Suppressor macrophage treated with lipopolysaccharide for 1 hour (primary cell): ENCODE measurements at regions not wholly inside any gene's neighbourhood (a gene's known extent, or its start where the extent isn't known, plus 50 kb on each side); places are given as distances from the start of the nearest gene placed in this dataset.

ENCODE experiments used
- DNase-seq, 3 donors: peaks; one replicate each; pipeline ENCODE4 v3.0.0-alpha.2; 2020 to 2022

DNA sequence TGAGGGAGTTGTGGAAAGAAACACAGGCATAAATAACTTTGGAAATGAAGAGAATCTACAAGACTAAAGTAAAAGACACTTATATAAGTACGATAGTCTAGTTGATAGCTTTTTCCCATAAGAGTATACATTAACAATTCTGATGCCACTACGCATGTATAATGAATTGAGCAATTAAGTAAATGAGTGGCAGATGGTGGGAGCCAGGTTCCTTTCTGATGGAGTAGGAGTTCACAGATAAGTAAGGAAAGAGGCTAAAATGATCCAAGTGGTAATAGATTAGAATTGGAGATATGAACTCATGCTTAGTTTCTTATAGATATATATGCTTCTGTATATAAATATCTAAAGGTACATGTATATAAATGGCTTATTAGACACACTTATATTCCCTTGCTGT is 368.3 kb downstream of the FAM181B start:
- no peak for DNase-seq

- no peak for DNase-seq
Measured at GRCh38 chr11:82356316-82356715, 377.3 kb downstream of the FAM181B start.

GRCh38 chr11:82355313-82355823 is 378.3 kb downstream of the FAM181B start:
- no peak for DNase-seq

- no peak for DNase-seq
Measured at GRCh38 chr11:82326853-82327252, 406.8 kb downstream of the FAM181B start.

- no peak for DNase-seq
Measured at GRCh38 chr11:82321206-82321605, 412.5 kb downstream of the FAM181B start.

DNA sequence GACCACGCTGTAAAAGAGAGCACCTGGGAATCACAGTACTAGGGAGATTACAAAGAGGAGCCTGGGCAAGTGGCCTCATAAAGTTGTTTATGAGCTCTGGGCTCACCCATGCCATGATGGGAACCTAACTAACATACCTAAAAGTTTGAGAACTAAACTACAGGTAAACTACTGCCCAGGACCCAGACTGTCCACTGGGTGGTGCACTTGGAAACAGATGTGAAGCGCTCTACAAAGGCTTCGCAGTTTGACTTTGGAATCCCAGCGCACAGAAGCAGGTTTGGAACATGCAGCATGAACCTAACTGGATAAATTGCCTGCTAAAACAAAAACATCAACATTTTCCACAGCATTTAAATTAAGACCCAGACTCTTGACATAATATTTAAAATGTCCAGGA is 418.6 kb downstream of the FAM181B start:
- DNase-seq: peak in 2 of 3 donors; percentile 10 to 17

GRCh38 chr11:82308979-82309378 is 424.7 kb downstream of the FAM181B start:
- DNase-seq: no peak

GRCh38 chr11:82305123-82305522 is 428.5 kb downstream of the FAM181B start:
- DNase-seq: no peak

GRCh38 chr11:82303671-82304070 is 430.0 kb downstream of the FAM181B start:
- DNase-seq: no peak

DNA sequence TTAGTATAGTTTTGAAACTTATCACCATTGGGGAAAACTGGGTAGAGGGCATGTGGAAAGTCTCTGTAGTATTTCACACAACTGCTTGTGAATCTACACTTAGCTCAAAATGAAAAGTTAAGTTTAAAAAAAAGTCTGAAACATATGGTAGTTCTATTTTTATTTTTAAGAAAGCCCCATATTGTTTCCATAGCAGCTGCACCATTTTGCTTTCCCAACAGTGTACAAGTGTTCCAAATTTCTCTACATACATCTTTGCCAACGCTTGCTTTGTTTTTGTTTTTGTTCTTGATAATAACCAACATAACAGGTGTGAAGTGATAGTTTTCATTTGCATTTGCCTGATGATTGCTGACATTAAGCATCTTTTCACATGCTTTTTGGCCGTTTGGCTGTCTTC is 445.2 kb downstream of the FAM181B start:
- DNase-seq: no peak

- no peak for DNase-seq
Measured at GRCh38 chr11:82270870-82271269, 462.8 kb downstream of the FAM181B start.

- DNase-seq: no peak
Measured at GRCh38 chr11:82268627-82269026, 465.0 kb downstream of the FAM181B start.

DNA sequence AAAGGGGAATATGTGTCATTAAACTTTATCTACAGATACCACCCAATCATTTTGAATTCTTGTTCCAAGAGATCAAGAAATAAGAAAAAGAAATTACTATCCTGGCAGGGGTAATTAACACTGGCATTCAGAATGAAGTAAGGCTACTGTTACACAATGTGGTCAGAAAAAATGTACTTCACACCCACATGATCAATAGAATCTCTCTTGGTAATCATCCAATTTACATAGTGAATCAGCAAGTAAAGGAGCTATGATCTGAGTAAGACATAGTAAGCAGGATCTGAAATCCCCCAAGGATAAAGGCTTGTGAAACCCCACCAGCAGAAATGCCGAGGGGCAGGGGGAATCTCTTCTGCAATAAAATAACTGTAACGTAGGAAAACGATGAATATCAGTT is 466.5 kb downstream of the FAM181B start:
- no peak for DNase-seq

- no peak for DNase-seq
Measured at GRCh38 chr11:82261367-82261766, 472.3 kb downstream of the FAM181B start.

DNA sequence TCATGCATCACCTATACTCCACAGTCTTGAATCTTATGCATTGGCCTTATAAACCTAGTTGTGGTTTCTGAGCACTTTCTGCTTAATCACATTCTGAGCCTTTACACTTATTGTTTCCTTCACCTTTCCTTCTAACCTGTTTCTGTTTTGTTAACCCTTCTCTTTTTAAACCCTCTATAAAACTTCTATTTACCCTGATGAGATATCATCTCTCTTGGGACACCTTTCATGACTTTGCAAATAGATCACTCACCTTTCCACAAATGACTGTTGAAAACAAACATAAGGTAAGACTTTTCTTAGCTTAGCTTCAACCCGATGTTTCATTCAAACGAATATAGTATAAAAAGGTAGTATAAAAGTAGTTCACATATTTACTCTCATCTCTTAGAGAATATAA is 483.6 kb downstream of the FAM181B start:
- no peak for DNase-seq

DNA sequence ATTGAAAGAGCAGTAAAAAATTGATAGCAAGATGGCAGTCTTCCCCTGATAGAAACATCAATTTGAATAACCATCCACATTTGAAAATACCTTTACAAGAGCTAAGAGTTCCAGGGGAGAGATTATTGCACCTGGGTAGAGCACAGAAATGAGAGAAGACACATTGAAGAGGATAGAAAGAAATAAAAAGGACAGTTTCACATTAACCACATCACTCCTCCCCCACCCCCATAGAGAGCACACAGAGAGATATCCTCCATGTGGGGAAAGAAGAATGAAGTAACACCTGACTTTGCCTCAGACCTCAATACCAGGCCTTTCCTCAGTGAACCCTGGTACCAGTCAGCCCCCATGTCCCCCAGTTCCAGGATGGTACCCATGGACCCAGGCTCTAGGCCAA is 486.7 kb downstream of the FAM181B start:
- DNase-seq: no peak

DNA sequence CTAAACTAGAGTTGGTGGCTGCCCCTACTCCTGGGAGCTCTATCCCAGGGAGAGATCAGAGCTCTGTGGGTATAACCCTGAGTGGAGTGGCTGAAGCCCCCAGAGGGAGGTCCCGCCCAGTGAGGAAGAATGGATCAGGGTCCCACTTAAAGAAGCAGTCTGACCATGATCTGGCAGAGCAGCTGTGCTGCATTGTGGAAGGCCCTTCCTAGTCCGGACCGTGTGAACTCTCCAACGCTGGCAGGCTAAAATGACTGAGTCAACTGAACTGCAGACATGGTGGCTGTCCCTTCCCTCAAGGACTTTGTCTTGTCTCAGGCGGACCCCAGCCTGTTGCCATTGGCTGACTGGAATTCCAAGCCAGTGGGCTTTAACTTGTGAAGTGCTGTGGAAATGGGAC is 494.2 kb downstream of the FAM181B start:
- no peak for DNase-seq

DNA sequence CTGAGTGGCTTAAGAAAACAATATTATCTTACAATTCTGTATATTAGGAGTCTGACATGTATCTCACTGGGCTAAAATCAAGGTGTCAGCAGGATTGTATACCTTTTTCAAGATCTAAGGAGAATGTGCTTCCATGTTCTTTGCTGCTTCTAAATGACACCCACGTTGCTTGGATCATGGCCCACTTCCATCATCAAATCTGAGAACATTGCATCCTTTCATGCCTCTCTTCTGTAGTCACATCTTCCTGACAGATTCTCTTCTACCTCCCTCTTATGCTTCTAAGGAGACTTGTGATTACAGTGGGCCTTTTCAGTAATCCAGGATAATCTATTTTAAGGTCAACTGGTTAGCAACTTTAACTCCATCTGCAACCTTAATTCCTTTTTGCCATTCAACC is 499.4 kb downstream of the FAM181B start:
- DNase-seq: no peak

GRCh38 chr11:82233201-82233600 is 500.5 kb downstream of the FAM181B start:
- DNase-seq: no peak

DNA sequence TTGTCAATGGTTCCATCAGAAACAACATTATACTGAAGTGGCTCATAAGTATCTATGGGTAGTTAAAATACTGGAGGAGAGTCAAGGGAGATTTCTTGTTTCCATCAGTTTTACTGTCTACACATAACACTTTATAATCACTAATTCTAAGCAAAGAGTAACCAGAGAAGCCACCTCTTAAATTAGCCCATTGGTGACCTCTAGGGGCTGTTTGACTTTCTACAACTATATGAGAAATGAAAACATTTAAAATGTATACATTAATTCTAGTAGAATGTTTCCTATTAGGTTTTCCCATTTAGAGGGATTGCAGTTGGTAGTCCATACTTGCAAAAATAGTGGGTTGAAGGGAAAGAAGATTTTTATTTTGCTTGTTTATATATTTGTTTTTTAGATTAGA is 504.3 kb downstream of the FAM181B start:
- DNase-seq: peak; percentile 1 to 20 (median 3)

DNA sequence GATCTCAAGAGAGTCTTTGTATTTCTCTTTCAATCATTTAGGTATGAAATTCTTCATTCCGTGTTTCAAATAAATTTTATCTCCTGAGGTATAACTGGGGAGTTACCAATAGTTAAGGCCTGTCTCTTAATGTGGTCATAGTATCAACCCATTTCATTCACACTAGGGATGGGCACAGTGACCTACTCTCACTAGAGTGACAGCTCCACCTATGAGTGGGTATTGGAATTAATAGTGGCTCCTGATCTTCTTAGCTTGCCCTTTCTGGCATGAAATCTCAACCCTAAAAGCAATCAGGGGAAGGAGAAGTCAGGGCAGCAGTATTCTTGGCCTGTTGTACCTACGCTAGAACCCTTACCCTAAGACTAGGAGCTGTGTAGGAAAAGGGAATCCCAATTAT is 507.7 kb downstream of the FAM181B start:
- DNase-seq: no peak

- DNase-seq: no peak
Measured at GRCh38 chr11:82225502-82225901, 508.2 kb downstream of the FAM181B start.

GRCh38 chr11:82216927-82217570 is 516.6 kb downstream of the FAM181B start:
- DNase-seq: no peak

DNA sequence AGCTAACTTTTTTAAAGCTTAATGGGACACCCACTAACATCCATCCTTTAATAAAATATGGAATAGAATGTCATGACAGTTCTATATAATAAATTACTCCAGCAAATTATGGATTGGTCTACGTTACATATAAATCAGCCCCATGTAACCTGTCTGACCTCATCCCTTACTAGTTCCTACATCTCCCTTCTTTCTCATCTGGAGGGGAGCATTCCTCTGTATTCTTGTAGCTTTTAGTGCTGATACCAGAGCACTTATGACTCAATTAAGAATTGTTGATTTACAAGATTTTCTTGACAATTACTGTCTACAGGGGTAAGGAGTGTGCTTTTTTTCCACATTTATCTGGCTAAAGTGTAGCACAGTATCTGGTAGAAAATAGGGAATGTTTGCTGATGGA is 523.7 kb downstream of the FAM181B start:
- no peak for DNase-seq

- DNase-seq: no peak
Measured at GRCh38 chr11:82195283-82195682, 538.4 kb downstream of the FAM181B start.
